OCI-LY1 (cell line): ENCODE measurements at regions not wholly inside any gene's neighbourhood (a gene's known extent, or its start where the extent isn't known, plus 50 kb on each side); places are given as distances from the start of the nearest gene placed in this dataset.

ENCODE experiments used
- H2AFZ ChIP-seq: fragments of 200-600 bp; sonication (generic), shearing (Covaris generic); 2 replicates; pipeline ENCODE4 v1.6.0; 2014; ENCODE audit warnings: antibody characterized with exemption, mild to moderate bottlenecking, low read length
- H3F3A ChIP-seq: fragments of 200-600 bp; sonication (generic), shearing (Covaris generic); 2 replicates; pipeline ENCODE4 v1.6.0; 2014; ENCODE audit warnings: mild to moderate bottlenecking, antibody characterized with exemption, low read length, moderate library complexity; ENCODE audit not compliant: insufficient read depth
- H3K27ac ChIP-seq: fragments of 200-600 bp; sonication (generic); 2 replicates; pipeline ENCODE4 v1.5.1; 2014; ENCODE audit warnings: low read length, mixed run types, mild to moderate bottlenecking, low read depth; ENCODE audit not compliant: poor library complexity, severe bottlenecking
- H3K27me3 ChIP-seq: fragments of 200-600 bp; sonication (generic); 2 replicates; pipeline ENCODE4 v1.6.0; 2014; ENCODE audit warnings: antibody characterized with exemption, mild to moderate bottlenecking, low read length, moderate library complexity; ENCODE audit not compliant: insufficient read depth
- H3K36me3 ChIP-seq: fragments of 200-600 bp; sonication (generic); 2 replicates; pipeline ENCODE4 v1.6.1; 2014; ENCODE audit warnings: mild to moderate bottlenecking, antibody characterized with exemption, low read length, moderate library complexity, mixed read lengths; ENCODE audit not compliant: insufficient read depth
- H3K4me1 ChIP-seq: fragments of 200-600 bp; sonication (generic); 2 replicates; pipeline ENCODE4 v1.5.1; 2014; ENCODE audit warnings: mild to moderate bottlenecking, low read length, moderate library complexity; ENCODE audit not compliant: insufficient read depth, severe bottlenecking
- H3K4me2 ChIP-seq: fragments of 200-600 bp; sonication (generic), shearing (Covaris generic); 2 replicates; pipeline ENCODE4 v1.6.1; 2014; ENCODE audit warnings: low read length
- H3K4me3 ChIP-seq: fragments of 200-600 bp; sonication (generic); 2 replicates; pipeline ENCODE4 v1.5.1; 2014; ENCODE audit warnings: low read length, low read depth, mild to moderate bottlenecking, mixed read lengths; ENCODE audit not compliant: poor library complexity, severe bottlenecking
- H3K79me2 ChIP-seq: fragments of 200-600 bp; shearing (Covaris generic); 2 replicates; pipeline ENCODE4 v1.6.1; 2016; ENCODE audit warnings: mixed run types, low read length, mixed read lengths; ENCODE audit not compliant: insufficient read depth
- H3K9ac ChIP-seq: fragments of 200-600 bp; sonication (generic), shearing (Covaris generic); 2 replicates; pipeline ENCODE4 v1.6.1; 2014; ENCODE audit warnings: mild to moderate bottlenecking, low read length, mixed read lengths
- H3K9me2 ChIP-seq: fragments of 200-600 bp; sonication (generic), shearing (Covaris generic); 2 replicates; pipeline ENCODE4 v1.6.1; 2014; ENCODE audit warnings: low read depth, mild to moderate bottlenecking, low read length, mixed read lengths
- H3K9me3 ChIP-seq: fragments of 200-600 bp; shearing (Covaris generic); 2 replicates; pipeline ENCODE4 v1.6.1; 2014; ENCODE audit warnings: low read length, mixed read lengths
- H4K20me1 ChIP-seq: fragments of 200-600 bp; sonication (generic), shearing (Covaris generic); 2 replicates; pipeline ENCODE4 v1.6.0; 2016; ENCODE audit warnings: mild to moderate bottlenecking, low read length; ENCODE audit not compliant: insufficient read depth
- CTCF ChIP-seq: fragments of 200-600 bp; sonication (generic), shearing (Covaris generic); IDR thresholded peaks from 2 replicates; pipeline ENCODE4 v1.5.1; 2017; ENCODE audit warnings: mild to moderate bottlenecking, antibody characterized with exemption, low read length, moderate library complexity, mixed read lengths
- EZH2 ChIP-seq: fragments of 200-600 bp; sonication (generic), shearing (Covaris generic); IDR thresholded peaks from 2 replicates; pipeline ENCODE4 v1.8.0; 2017; ENCODE audit warnings: borderline replicate concordance, mixed run types, mild to moderate bottlenecking, antibody characterized with exemption, low read length, moderate library complexity, mixed read lengths

- H3K27me3 ChIP-seq = no peaks in the 10 kb centered on the region
- H3K36me3 ChIP-seq = no peaks in the 10 kb centered on the region
- H3F3A ChIP-seq = no peaks in the 10 kb centered on the region
- H2AFZ ChIP-seq = no peak overlapping the region
- H3K4me2 ChIP-seq = no peak overlapping the region
- H3K9ac ChIP-seq = no peak overlapping the region
- H3K4me1 ChIP-seq = no peaks in the 10 kb centered on the region
- no peaks in the 10 kb centered on the region for H3K79me2 ChIP-seq
- H4K20me1 ChIP-seq = no peaks in the 10 kb centered on the region
- TF ChIP-seq EZH2 (no peak), CTCF (no peak)
- no peaks in the 10 kb centered on the region for H3K9me3 ChIP-seq
- no peak overlapping the region for H3K27ac ChIP-seq
- H3K4me3 ChIP-seq = no peak overlapping the region
- H3K9me2 ChIP-seq = no peaks in the 10 kb centered on the region
Observed at GRCh38 chr9:106298997-106299396, 564.0 kb upstream of the ZNF462 start.

DNA sequence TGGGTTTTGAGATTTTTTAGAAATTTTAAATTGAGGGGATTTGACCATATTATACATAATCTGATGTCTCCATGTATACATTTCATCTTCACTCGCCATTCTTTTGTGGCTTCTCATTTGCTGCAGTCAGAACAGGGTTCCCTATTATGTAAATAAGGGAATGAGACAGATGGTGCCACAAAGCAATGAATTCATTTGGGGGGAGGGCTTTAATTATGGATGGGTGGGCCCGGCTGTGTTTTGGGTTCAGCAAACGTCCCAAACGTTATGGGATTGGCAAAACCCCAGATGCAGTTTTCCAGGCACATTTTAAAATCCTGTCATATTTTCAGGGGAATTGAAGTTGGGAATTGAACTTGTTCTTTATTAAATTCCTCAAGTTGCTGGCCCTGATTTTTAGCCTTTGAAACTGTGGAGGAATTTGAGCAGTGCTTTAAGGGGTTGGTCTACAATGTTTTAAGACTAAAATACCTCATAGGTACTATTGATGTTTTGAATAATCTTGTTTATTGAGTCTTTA lies 558.5 kb upstream of the ZNF462 start:
- Histone ChIP-seq H3K27ac (no peak overlapping the region), H3K79me2 (no peaks in the 10 kb centered on the region), H4K20me1 (no peaks in the 10 kb centered on the region), H3F3A (no peaks in the 10 kb centered on the region), H2AFZ (no peak overlapping the region), H3K4me3 (no peak overlapping the region), H3K9me3 (no peaks in the 10 kb centered on the region), H3K9me2 (no peaks in the 10 kb centered on the region), H3K4me1 (no peaks in the 10 kb centered on the region), H3K36me3 (no peaks in the 10 kb centered on the region), H3K9ac (no peak overlapping the region), H3K4me2 (no peak overlapping the region), H3K27me3 (no peaks in the 10 kb centered on the region)
- no peak for TF ChIP-seq CTCF
- TF ChIP-seq EZH2 = no peak

DNA sequence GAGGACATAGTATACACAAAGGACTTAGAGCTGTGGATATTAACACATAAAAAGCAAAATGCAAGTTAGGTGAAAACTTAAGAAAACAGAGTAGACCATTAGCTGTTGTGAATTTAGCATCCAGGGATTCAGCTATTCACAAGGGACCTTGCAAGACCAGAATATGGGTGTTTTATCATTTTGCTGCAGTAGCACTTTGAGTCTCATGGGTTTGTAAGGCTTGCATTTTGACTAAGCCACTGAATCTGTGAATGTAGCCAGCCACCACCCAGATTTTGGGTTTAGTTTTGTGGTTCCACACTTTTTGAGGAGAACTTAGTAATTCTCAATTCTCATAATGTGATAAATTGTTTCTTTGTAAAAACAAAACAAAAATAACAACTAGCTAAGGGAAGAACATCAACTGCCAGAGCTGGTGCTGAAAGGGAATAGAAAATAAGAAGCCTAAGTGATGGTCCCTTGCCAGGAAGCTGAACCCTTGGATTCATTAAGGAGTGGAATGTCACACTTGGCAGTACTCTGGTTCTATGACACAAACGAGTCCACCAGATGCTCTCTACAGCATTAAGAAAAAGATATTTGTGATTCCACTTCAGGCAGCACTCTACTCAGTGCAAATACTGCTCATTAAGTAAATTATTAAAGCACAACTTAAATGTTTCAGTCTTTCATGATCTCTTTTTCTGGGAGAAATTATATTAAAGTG lies 557.4 kb upstream of the ZNF462 start:
- no peak overlapping the region for H3K4me2 ChIP-seq
- no peak for TF ChIP-seq EZH2
- TF ChIP-seq CTCF = no peak
- no peaks in the 10 kb centered on the region for H3K9me3 ChIP-seq
- no peaks in the 10 kb centered on the region for H3K79me2 ChIP-seq
- H3K27me3 ChIP-seq = no peaks in the 10 kb centered on the region
- no peak overlapping the region for H3K4me3 ChIP-seq
- H4K20me1 ChIP-seq = no peaks in the 10 kb centered on the region
- no peaks in the 10 kb centered on the region for H3K9me2 ChIP-seq
- H3K9ac ChIP-seq = no peak overlapping the region
- H3K27ac ChIP-seq = no peak overlapping the region
- H2AFZ ChIP-seq = no peak overlapping the region
- no peaks in the 10 kb centered on the region for H3K36me3 ChIP-seq
- H3F3A ChIP-seq = no peaks in the 10 kb centered on the region
- H3K4me1 ChIP-seq = no peaks in the 10 kb centered on the region
